ENCODE measurements at regions not wholly inside any gene's neighbourhood (a gene's known extent, or its start where the extent isn't known, plus 50 kb on each side); places are given as distances from the start of the nearest gene placed in this dataset.

- no peaks in the 10 kb centered on the region for H3K36me3 ChIP-seq (ENCODE audit: control insufficient read depth in 2 of 4, insufficient read depth in 4 of 4, low read length in 3 of 4)
- no peak for DNase-seq (ENCODE audit: low read depth in 1 of 2, low spot score in 2 of 2)
- H3K27ac ChIP-seq (ENCODE audit: low read depth, low read length): no peak overlapping the region
- no peaks in the 10 kb centered on the region; a peak in 1 of 7 replicates for H3K4me1 ChIP-seq (replicated peaks in 1 of 4; ENCODE audit: control insufficient read depth in 3 of 4, insufficient read depth in 4 of 4, low read length in 3 of 4)
- H4K5ac ChIP-seq (ENCODE audit: insufficient read length, low read depth, low read length): no peak overlapping the region
- no peak overlapping the region for H3K23ac ChIP-seq (ENCODE audit: insufficient read length)
- H3K79me1 ChIP-seq (ENCODE audit: low read depth, low read length): no peaks in the 10 kb centered on the region
- H3K4me3 ChIP-seq (ENCODE audit: extremely low read depth in 1 of 4, insufficient read depth in 2 of 4, low read depth in 3 of 4, low read length in 4 of 4): no peak overlapping the region
- CTCF ChIA-PET (ENCODE audit: partially characterized antibody): interaction anchor here (1.0 to 1.3 kb wide), 3 partner anchors 32 to 216 kb away, joined by 3 to 4 read pairs (median 3); no protein-coding TSS in a partner anchor
- WGBS, 2 experiments (ENCODE audit: extremely low coverage in 1 of 2, insufficient coverage in 1 of 2, insufficient read length in 1 of 2, insufficient replicate concordance in 2 of 2, low coverage in 1 of 2, low lambda C conversion rate in 2 of 2, missing lambda C conversion rate in 1 of 2): 93% methylated on average over 6 of the region's 6 CpGs; no CpG with 5 or more reads in 1 of the 2 experiments
- peaks cover 0 to 4% of the 10 kb centered on the region in 2 experiments for H4K20me1 ChIP-seq (replicated peaks in 1 of 2; ENCODE audit: control insufficient read depth in 1 of 2, insufficient read depth in 2 of 2, low read length in 2 of 2)
- no peaks in the 10 kb centered on the region for H3K79me2 ChIP-seq (ENCODE audit: control insufficient read depth in 1 of 2, insufficient read depth in 2 of 2, low read length in 2 of 2)
- no peak overlapping the region for H3K18ac ChIP-seq (ENCODE audit: extremely low read depth, low read length)
- H2BK120ac ChIP-seq (replicated peaks; ENCODE audit: low read depth, low read length): no peak overlapping the region
- no peak overlapping the region for H2BK15ac ChIP-seq (ENCODE audit: low read length)
- POLR2A ChIA-PET (ENCODE audit: partially characterized antibody): interaction anchor here (1.1 kb wide), 1 partner anchor 113 kb away, joined by 4 read pairs; no protein-coding TSS in a partner anchor
- H2BK20ac ChIP-seq (ENCODE audit: low read length): no peak overlapping the region
- H2AK5ac ChIP-seq (ENCODE audit: low read depth, low read length): no peak overlapping the region
- TF ChIP-seq NRF1 (IDR thresholded peaks at IDR 0.05; ENCODE audit: low read depth, low read length): no peak
- H2AFZ ChIP-seq (ENCODE audit: low read length): no peak overlapping the region
- H3K14ac ChIP-seq (ENCODE audit: insufficient read length): no peak overlapping the region
- H3K4ac ChIP-seq (replicated peaks; ENCODE audit: insufficient read length, low read depth, low read length): no peak overlapping the region
- H3K27me3 ChIP-seq (replicated peaks in 1 of 4; ENCODE audit: control insufficient read depth in 3 of 4, extremely low read depth in 1 of 4, insufficient read depth in 3 of 4, low read length in 3 of 4): peaks cover 0 to 3% (median 0%) of the 10 kb centered on the region in 4 experiments; a peak in 1 of 7 replicates
- H4K8ac ChIP-seq (ENCODE audit: extremely low read depth, insufficient read depth, low read length): no peak overlapping the region
- no peak overlapping the region for H3K9ac ChIP-seq (replicated peaks in 1 of 4; ENCODE audit: extremely low read depth in 1 of 4, low read depth in 3 of 4, low read length in 3 of 4)
- H2BK12ac ChIP-seq (ENCODE audit: low read depth, low read length): no peak overlapping the region
- no peaks in the 10 kb centered on the region for H3K9me3 ChIP-seq (ENCODE audit: insufficient read depth in 2 of 2, low read depth in 1 of 2, low read length in 1 of 2)
- H4K91ac ChIP-seq (replicated peaks; ENCODE audit: insufficient read length, low read length): no peak overlapping the region
- no peak for FAIRE-seq
- no peak overlapping the region for H3K56ac ChIP-seq (replicated peaks; ENCODE audit: insufficient read length, low read depth, low read length)
- peaks cover 6% of the 10 kb centered on the region; the same call in 1 of the 2 replicates for H3K23me2 ChIP-seq (ENCODE audit: low read depth, low read length)
- no peak overlapping the region for H3K4me2 ChIP-seq (ENCODE audit: insufficient read depth in 1 of 2, low read depth in 2 of 2, low read length in 2 of 2)
- H2BK5ac ChIP-seq (ENCODE audit: low read depth, low read length): no peak overlapping the region
Observed at GRCh38 chr9:38129366-38129765, 60.3 kb upstream of the SHB start.

Measured in H1 (cell line).